CD14-positive monocyte (primary cell): ENCODE measurements at regions not wholly inside any gene's neighbourhood (a gene's known extent, or its start where the extent isn't known, plus 50 kb on each side); places are given as distances from the start of the nearest gene placed in this dataset.

Experiments used
- DNase-seq, 3 donors: peaks; one replicate each; pipeline ENCODE4 v3.0.0-alpha.2; 2011 to 2022
- H2AFZ ChIP-seq: 2 replicates; pipeline ENCODE4 v1.6.0; 2012; ENCODE audit warnings: mild to moderate bottlenecking, low read depth, low read length, inconsistent platforms; ENCODE audit not compliant: insufficient read depth, poor library complexity, severe bottlenecking
- H3K27ac ChIP-seq, 2 donors: 1 replicate in 1 of 2; 2 replicates in 1 of 2; pipeline ENCODE4 v1.5.1; 2012 to 2013; ENCODE audit warnings: low read length in 2 of 2, control low read depth in 1 of 2, inconsistent platforms in 1 of 2, low read depth in 1 of 2, mild to moderate bottlenecking in 1 of 2
- H3K27me3 ChIP-seq, 2 donors: one replicate each; pipeline versions ENCODE4 v1.6.0 to v1.6.1; 2011 to 2013; ENCODE audit warnings: low read length in 2 of 2; ENCODE audit not compliant: control insufficient read depth in 2 of 2, insufficient read depth in 2 of 2
- H3K36me3 ChIP-seq, 2 donors: replicated peaks in 1 of 2; 1 replicate in 1 of 2; 2 replicates in 1 of 2; pipeline versions ENCODE4 v1.5.1 to v1.6.1; 2012 to 2013; ENCODE audit warnings: low read length in 2 of 2, control low read depth in 1 of 2, inconsistent platforms in 1 of 2, mild to moderate bottlenecking in 1 of 2; ENCODE audit not compliant: insufficient read depth in 2 of 2, control insufficient read depth in 1 of 2
- H3K4me1 ChIP-seq, 2 donors: 1 replicate in 1 of 2; 2 replicates in 1 of 2; pipeline versions ENCODE4 v1.5.1 to v1.6.1; 2012 to 2013; ENCODE audit warnings: low read length in 2 of 2, control low read depth in 1 of 2, inconsistent platforms in 1 of 2, mild to moderate bottlenecking in 1 of 2, moderate library complexity in 1 of 2; ENCODE audit not compliant: insufficient read depth in 2 of 2, control insufficient read depth in 1 of 2
- H3K4me2 ChIP-seq: replicated peaks from 2 replicates; pipeline ENCODE3; 2012; ENCODE audit warnings: low read length, moderate library complexity, mild to moderate bottlenecking; ENCODE audit not compliant: poor library complexity, severe bottlenecking; ENCODE audit errors: extremely low read depth
- H3K4me3 ChIP-seq, 3 experiments: fragments of 200-600 bp in 1 of 3; sonication (generic) in 1 of 3; replicated peaks in 1 of 3; 1 replicate in 2 of 3; 2 replicates in 1 of 3; pipeline ENCODE4 v1.5.1; 2011 to 2013; ENCODE audit warnings: low read length in 3 of 3, mild to moderate bottlenecking in 3 of 3, control low read depth in 2 of 3, low read depth in 2 of 3, inconsistent platforms in 1 of 3, moderate library complexity in 1 of 3
- H3K79me2 ChIP-seq: 2 replicates; pipeline ENCODE4 v1.6.0; 2012; ENCODE audit warnings: mild to moderate bottlenecking, control low read depth, inconsistent platforms, low read length, moderate library complexity; ENCODE audit not compliant: insufficient read depth
- H3K9ac ChIP-seq: 2 replicates; pipeline ENCODE4 v1.6.0; 2017; ENCODE audit warnings: low read length, mild to moderate bottlenecking; ENCODE audit not compliant: insufficient read depth, poor library complexity, severe bottlenecking
- H3K9me3 ChIP-seq, 2 donors: replicated peaks in 1 of 2; 1 replicate in 1 of 2; 2 replicates in 1 of 2; pipeline versions ENCODE4 v1.5.1 to v1.6.1; 2012 to 2013; ENCODE audit warnings: low read length in 2 of 2, control low read depth in 1 of 2; ENCODE audit not compliant: control insufficient read depth in 1 of 2, insufficient read depth in 1 of 2
- H4K20me1 ChIP-seq: 2 replicates; pipeline ENCODE4 v1.6.0; 2012; ENCODE audit warnings: mild to moderate bottlenecking, low read length, control low read depth, moderate library complexity; ENCODE audit not compliant: insufficient read depth
- H3K27ac Mint-ChIP-seq, 7 donors: one replicate each; pipeline ENCODE4 v1.8.0; 2020; ENCODE audit warnings: mild to moderate bottlenecking in 7 of 7, mixed read lengths in 7 of 7, moderate library complexity in 6 of 7, inconsistent platforms in 2 of 7
- H3K27me3 Mint-ChIP-seq, 3 donors: one replicate each; pipeline ENCODE4 v1.8.0; 2021 to 2022; ENCODE audit warnings: low read depth in 3 of 3, mild to moderate bottlenecking in 3 of 3, mixed read lengths in 3 of 3, moderate library complexity in 3 of 3, inconsistent platforms in 1 of 3
- H3K36me3 Mint-ChIP-seq, 2 donors: one replicate each; pipeline ENCODE4 v1.8.0; 2020; ENCODE audit warnings: mixed read lengths in 2 of 2, inconsistent platforms in 1 of 2, mild to moderate bottlenecking in 1 of 2
- H3K4me1 Mint-ChIP-seq: one replicate; pipeline ENCODE4 v1.8.0; 2020; ENCODE audit warnings: mild to moderate bottlenecking, mixed read lengths
- H3K4me3 Mint-ChIP-seq, 2 donors: one replicate each; pipeline ENCODE4 v1.8.0; 2020; ENCODE audit warnings: mild to moderate bottlenecking in 2 of 2, mixed read lengths in 2 of 2, moderate library complexity in 1 of 2
- H3K9me3 Mint-ChIP-seq, 7 donors: one replicate each; pipeline ENCODE4 v1.8.0; 2020 to 2022; ENCODE audit warnings: mixed read lengths in 7 of 7, mild to moderate bottlenecking in 6 of 7, moderate library complexity in 6 of 7, inconsistent platforms in 2 of 7
- WGBS: methylation state at CpG from one replicate; pipeline ENCODE4 v1.1.5; 2013; ENCODE audit warnings: missing lambda C conversion rate; ENCODE audit not compliant: insufficient coverage; 5-methylcytosine and 5-hydroxymethylcytosine counted together
- intact Hi-C, 2 donors: fragments of 100-400 bp; cut with micrococcal nuclease; formaldehyde crosslinking; loops; one replicate each; pipeline versions ENCODE4 v1.15.0 to v1.15.1; 2023
- TF ChIP-seq, protein P1 (sequence below): fragments of 200-600 bp; IDR thresholded peaks from one replicate; pipeline ENCODE4 v1.8.0; 2022; ENCODE audit warnings: antibody characterized with exemption, mild to moderate bottlenecking

GRCh38 chr11:95304777-95305176, 73.8 kb upstream of the SESN3 start:
- Mint-ChIP-seq H3K4me3 (no peak overlapping the region), H3K27ac (no peak overlapping the region), H3K9me3 (peaks cover 0 to 2% (median 0%) of the 10 kb centered on the region in 7 donors), H3K4me1 (peaks cover 31% of the 10 kb centered on the region), H3K27me3 (peaks cover 0 to 3% (median 0%) of the 10 kb centered on the region in 3 donors), H3K36me3 (peaks cover 3 to 6% of the 10 kb centered on the region in 2 donors)
- WGBS = no CpG with 5 or more reads among the region's 1 CpG
- Histone ChIP-seq H3K27me3 (no peaks in the 10 kb centered on the region), H2AFZ (no peak overlapping the region), H3K36me3 (no peaks in the 10 kb centered on the region), H4K20me1 (no peaks in the 10 kb centered on the region), H3K4me2 (no peak overlapping the region), H3K9me3 (no peaks in the 10 kb centered on the region), H3K4me3 (no peak overlapping the region), H3K4me1 (peaks cover 24 to 25% of the 10 kb centered on the region in 2 donors), H3K27ac (no peak overlapping the region), H3K79me2 (no peaks in the 10 kb centered on the region), H3K9ac (no peak overlapping the region)
- DNase-seq = no peak
- TF ChIP-seq, protein P1, sequence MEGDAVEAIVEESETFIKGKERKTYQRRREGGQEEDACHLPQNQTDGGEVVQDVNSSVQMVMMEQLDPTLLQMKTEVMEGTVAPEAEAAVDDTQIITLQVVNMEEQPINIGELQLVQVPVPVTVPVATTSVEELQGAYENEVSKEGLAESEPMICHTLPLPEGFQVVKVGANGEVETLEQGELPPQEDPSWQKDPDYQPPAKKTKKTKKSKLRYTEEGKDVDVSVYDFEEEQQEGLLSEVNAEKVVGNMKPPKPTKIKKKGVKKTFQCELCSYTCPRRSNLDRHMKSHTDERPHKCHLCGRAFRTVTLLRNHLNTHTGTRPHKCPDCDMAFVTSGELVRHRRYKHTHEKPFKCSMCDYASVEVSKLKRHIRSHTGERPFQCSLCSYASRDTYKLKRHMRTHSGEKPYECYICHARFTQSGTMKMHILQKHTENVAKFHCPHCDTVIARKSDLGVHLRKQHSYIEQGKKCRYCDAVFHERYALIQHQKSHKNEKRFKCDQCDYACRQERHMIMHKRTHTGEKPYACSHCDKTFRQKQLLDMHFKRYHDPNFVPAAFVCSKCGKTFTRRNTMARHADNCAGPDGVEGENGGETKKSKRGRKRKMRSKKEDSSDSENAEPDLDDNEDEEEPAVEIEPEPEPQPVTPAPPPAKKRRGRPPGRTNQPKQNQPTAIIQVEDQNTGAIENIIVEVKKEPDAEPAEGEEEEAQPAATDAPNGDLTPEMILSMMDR = no peak
- intact Hi-C loops = no loop called here

DNA sequence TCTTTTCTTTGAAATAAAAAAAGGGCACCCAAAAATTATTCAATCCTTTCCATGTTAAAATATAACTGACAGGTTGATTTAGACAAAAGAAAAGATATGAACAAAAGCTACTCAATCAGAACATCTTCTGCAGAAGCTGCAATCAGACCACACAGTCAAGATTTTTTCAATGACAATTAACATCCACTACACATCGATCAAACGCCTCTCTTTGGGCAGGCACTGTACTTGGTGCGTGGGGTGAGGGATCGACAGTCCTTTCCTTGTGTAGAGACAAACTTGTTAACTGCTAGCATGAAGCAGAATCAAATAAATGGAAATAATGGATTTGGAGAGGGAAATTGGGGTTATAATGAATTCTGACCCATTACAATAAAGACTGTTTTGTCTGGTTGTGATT, 71.2 kb upstream of the SESN3 start:
- no peak for DNase-seq
- Mint-ChIP-seq H3K4me3 (no peak overlapping the region), H3K27me3 (peaks cover 0 to 4% (median 2%) of the 10 kb centered on the region in 3 donors), H3K36me3 (peaks cover 3 to 4% of the 10 kb centered on the region in 2 donors), H3K27ac (no peak overlapping the region), H3K4me1 (peaks cover 29% of the 10 kb centered on the region), H3K9me3 (peaks cover 0 to 2% (median 0%) of the 10 kb centered on the region in 7 donors)
- intact Hi-C loops = no loop called here
- Histone ChIP-seq H3K79me2 (no peaks in the 10 kb centered on the region), H3K4me1 (peaks cover 17% of the 10 kb centered on the region in 2 donors), H3K36me3 (no peaks in the 10 kb centered on the region), H2AFZ (no peak overlapping the region), H3K27me3 (no peaks in the 10 kb centered on the region), H3K9ac (no peak overlapping the region), H3K4me2 (no peak overlapping the region), H3K27ac (no peak overlapping the region), H3K9me3 (no peaks in the 10 kb centered on the region), H4K20me1 (no peaks in the 10 kb centered on the region), H3K4me3 (no peak overlapping the region)
- no CpG with 5 or more reads among the region's 4 CpGs for WGBS
- TF ChIP-seq, protein P1 = no peak
